AG09319 (cell line): ENCODE measurements at regions not wholly inside any gene's neighbourhood (a gene's known extent, or its start where the extent isn't known, plus 50 kb on each side); places are given as distances from the start of the nearest gene placed in this dataset.

Experiments
- DNase-seq: peaks from one replicate; pipeline ENCODE4 v3.0.0-alpha.2; 2010; ENCODE audit warnings: low read depth; ENCODE audit errors: extremely low read depth
- TF ChIP-seq, protein P1 (sequence below): IDR thresholded peaks from 2 replicates; pipeline ENCODE4 v1.5.1; 2011; ENCODE audit warnings: low read depth, mild to moderate bottlenecking, inconsistent platforms, low read length, moderate library complexity

DNA sequence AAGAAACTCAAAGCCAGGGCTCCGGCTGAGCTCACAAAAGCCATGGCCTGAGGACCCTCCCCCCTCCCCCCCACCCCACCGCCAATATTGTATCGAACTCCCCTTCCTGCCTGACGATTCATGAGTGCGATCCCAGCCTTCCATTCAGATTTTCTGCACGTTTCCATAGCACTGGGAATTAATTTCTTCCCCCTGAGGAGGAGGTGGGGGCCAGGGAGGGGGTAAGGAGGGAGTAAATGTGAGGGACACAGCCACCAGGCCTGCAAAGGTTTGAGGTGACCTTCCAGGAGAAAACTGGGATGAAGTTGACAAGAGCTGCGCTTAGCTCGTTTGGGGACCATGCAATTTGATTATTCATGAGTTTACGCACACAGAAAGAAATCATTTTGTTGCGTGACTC lies 527.7 kb downstream of the MN1 start:
- TF ChIP-seq, protein P1, sequence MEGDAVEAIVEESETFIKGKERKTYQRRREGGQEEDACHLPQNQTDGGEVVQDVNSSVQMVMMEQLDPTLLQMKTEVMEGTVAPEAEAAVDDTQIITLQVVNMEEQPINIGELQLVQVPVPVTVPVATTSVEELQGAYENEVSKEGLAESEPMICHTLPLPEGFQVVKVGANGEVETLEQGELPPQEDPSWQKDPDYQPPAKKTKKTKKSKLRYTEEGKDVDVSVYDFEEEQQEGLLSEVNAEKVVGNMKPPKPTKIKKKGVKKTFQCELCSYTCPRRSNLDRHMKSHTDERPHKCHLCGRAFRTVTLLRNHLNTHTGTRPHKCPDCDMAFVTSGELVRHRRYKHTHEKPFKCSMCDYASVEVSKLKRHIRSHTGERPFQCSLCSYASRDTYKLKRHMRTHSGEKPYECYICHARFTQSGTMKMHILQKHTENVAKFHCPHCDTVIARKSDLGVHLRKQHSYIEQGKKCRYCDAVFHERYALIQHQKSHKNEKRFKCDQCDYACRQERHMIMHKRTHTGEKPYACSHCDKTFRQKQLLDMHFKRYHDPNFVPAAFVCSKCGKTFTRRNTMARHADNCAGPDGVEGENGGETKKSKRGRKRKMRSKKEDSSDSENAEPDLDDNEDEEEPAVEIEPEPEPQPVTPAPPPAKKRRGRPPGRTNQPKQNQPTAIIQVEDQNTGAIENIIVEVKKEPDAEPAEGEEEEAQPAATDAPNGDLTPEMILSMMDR: no peak

DNA sequence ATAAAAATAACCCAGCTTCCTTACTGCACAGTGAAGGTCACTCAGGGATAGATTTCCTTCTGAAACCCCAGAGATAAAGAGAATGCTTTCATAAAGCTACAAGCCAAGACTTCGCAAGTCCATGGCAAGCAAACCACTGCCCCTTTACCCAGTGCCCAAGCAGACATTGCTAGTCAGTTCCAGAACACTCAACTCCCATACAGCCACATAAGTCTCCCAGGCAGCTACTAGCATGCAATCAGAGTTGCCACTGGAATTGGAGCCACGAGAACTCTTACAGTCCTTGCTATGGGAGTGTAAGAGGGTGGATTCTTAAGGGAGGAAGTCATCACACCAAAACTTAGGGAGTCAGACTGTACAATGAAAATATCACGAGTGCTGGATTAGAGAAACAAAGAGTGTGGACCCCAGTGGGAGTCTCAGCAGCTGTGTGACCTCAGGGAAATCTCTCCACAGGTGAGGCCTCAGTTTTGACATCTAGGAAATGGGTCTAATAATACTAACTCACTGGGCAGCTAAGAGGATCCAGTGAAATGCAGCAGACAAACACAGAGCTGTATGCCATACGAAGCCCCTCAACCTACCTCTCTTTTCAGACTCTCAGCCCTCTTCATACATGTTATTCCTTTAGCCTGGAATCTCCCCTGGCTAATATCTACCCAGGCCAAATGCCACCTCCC lies 526.6 kb downstream of the MN1 start:
- TF ChIP-seq, protein P1: no peak
- DNase-seq: no peak

More for the DNA sequence above, 527.7 kb downstream of the MN1 start:
- no peak for DNase-seq

DNA sequence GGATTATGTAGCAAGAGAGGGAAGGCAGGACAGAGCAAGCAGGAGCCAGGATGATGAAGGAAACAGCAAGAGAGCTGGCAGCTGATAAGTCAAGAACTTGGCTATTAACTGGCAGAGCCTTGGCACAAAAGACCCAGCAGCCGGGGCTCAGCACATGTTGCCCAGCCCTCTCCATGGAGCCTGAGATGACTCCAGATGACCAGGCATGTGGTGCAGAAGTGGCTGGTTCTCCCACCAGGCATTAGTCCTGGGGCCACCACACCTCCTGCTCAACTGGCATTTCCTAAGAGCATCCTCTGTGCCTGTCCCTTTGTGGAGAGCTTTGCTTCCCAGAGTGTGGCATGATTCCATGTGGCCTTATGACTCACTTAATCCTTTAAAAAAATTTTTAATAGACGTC lies 522.6 kb downstream of the MN1 start:
- TF ChIP-seq, protein P1: no peak
- DNase-seq: no peak

- TF ChIP-seq, protein P1: no peak
- no peak for DNase-seq
These were observed 518.3 kb downstream of the MN1 start for GRCh38 chr22:27283240-27283639.

DNA sequence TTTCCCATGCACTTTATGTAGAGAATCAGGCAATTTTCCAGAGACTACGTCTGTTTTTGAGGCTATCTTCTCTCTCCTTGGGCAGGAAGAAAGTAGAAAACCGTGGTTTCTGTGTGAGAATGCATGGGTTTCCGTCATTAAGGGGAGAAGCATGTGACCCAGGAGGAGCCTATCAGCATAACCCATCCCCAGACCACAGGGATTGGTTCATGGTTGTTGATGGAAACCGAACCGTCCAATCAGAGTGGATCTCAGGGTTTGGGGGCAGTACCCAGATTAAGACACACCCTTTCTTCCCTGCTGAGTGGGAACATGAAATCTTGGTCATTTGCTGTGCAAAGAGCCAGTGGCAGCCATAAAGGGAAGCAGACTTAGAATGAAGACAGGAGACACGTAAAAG lies 517.8 kb downstream of the MN1 start:
- TF ChIP-seq, protein P1: no peak
- no peak for DNase-seq

DNA sequence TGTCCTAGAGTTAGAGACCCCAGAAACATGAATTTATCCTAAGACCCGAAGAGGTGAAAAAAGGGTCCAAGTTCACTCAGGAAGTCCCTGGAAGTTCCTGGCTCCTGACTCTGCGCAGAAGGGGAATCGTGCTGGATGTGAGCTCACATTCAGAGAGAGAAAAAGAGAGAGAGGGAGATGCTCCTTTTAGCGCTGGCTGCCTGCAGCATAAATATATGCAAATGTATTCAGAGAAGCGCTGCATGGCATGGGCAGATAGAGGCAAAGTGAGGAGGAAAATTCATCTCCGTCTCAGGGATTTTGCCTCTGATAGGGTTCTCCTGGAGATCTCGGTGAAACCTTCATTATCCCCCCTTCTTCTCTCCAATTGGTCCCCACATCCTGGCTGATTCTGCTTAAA lies 517.2 kb downstream of the MN1 start:
- DNase-seq: no peak
- TF ChIP-seq, protein P1: no peak

DNA sequence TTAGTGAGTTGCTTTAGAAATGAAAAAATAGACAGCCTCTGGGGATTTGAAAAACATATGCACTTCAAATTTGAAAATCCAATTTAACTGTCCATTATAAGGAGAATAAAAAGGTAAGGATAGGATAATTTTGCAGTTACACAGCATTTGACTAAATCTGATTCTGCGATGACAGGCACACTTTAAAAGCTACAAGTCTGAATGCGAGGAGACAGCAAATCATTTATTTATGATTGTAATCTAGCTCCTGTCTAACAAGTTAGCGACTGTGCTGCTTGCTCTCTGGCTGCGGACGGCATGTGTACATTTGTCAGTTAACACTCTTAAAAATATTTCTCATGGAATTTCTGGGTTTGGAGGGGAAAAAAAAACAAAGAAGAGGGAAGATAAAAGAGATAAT lies 514.8 kb downstream of the MN1 start:
- no peak for DNase-seq
- TF ChIP-seq, protein P1: no peak
